Hepatic stellate cell (primary cell): ENCODE measurements at regions not wholly inside any gene's neighbourhood (a gene's known extent, or its start where the extent isn't known, plus 50 kb on each side); places are given as distances from the start of the nearest gene placed in this dataset.
"Not testable (repeated sequence)": the region's sequence is repeated elsewhere in the genome, so short reads cannot be mapped to it uniquely, and the experiment has no call there.

Experiments
- DNase-seq: peaks from one replicate; pipeline ENCODE4 v3.0.0; 2011; ENCODE audit warnings: low spot score

- no peak for DNase-seq
Observed at GRCh38 chr1:90864681-90865080, 147.6 kb upstream of the BARHL2 start.

- no peak for DNase-seq
Observed at GRCh38 chr1:90862782-90863181, 145.7 kb upstream of the BARHL2 start.

- DNase-seq = not testable (repeated sequence)
Observed at GRCh38 chr1:90861421-90861820, 144.3 kb upstream of the BARHL2 start.

GRCh38 chr1:90856463-90857007 is 139.4 kb upstream of the BARHL2 start:
- DNase-seq = no peak

GRCh38 chr1:90854397-90854924 is 137.4 kb upstream of the BARHL2 start:
- no peak for DNase-seq

- no peak for DNase-seq
Observed at GRCh38 chr1:90851711-90852050, 134.6 kb upstream of the BARHL2 start.

- DNase-seq = peak; percentile 77
Observed at GRCh38 chr1:90850898-90851710, 134.0 kb upstream of the BARHL2 start.

- DNase-seq = peak; percentile 21
Observed at GRCh38 chr1:90850181-90850897, 133.2 kb upstream of the BARHL2 start.

- DNase-seq = no peak
Observed at GRCh38 chr1:90841473-90841872, 124.4 kb upstream of the BARHL2 start.

- DNase-seq = no peak
Observed at GRCh38 chr1:90840352-90840751, 123.2 kb upstream of the BARHL2 start.

GRCh38 chr1:90839323-90839722 is 122.2 kb upstream of the BARHL2 start:
- DNase-seq = no peak

- DNase-seq = no peak
Observed at GRCh38 chr1:90838720-90839119, 121.6 kb upstream of the BARHL2 start.

GRCh38 chr1:90837420-90837819 is 120.3 kb upstream of the BARHL2 start:
- DNase-seq = no peak

GRCh38 chr1:90836345-90836679 is 119.2 kb upstream of the BARHL2 start:
- no peak for DNase-seq

GRCh38 chr1:90835661-90836344 is 118.7 kb upstream of the BARHL2 start:
- no peak for DNase-seq

- DNase-seq = no peak
Observed at GRCh38 chr1:90834886-90835660, 118.0 kb upstream of the BARHL2 start.

GRCh38 chr1:90834354-90834885 is 117.3 kb upstream of the BARHL2 start:
- DNase-seq = no peak

- no peak for DNase-seq
Observed at GRCh38 chr1:90833466-90834110, 116.5 kb upstream of the BARHL2 start.

- no peak for DNase-seq
Observed at GRCh38 chr1:90831910-90832309, 114.8 kb upstream of the BARHL2 start.

- DNase-seq = no peak
Observed at GRCh38 chr1:90826834-90827233, 109.7 kb upstream of the BARHL2 start.

- no peak for DNase-seq
Observed at GRCh38 chr1:90826024-90826423, 108.9 kb upstream of the BARHL2 start.
